Left ventricle myocardium superior (tissue), 1 donor: ENCODE measurements at regions not wholly inside any gene's neighbourhood (a gene's known extent, or its start where the extent isn't known, plus 50 kb on each side); places are given as distances from the start of the nearest gene placed in this dataset.
"Not testable (repeated sequence)": the region's sequence is repeated elsewhere in the genome, so short reads cannot be mapped to it uniquely, and the experiment has no call there.

Experiments used
- ATAC-seq: fragments of 200-7000 bp; cut with Tn5 transposase; one replicate; pipeline ENCODE4 v1.9.1; 2020; ENCODE audit warnings: mild to moderate bottlenecking, moderate library complexity
- DNase-seq: peaks from one replicate; pipeline ENCODE4 v3.0.0-alpha.2; 2020
- intact Hi-C: fragments of 100-400 bp; cut with micrococcal nuclease; formaldehyde crosslinking; loops from one replicate; pipeline ENCODE4 v1.11.0; 2022
- donor health status: DM: no; HTN: yes; CAD: no; lungs with severe emphysema.

DNA sequence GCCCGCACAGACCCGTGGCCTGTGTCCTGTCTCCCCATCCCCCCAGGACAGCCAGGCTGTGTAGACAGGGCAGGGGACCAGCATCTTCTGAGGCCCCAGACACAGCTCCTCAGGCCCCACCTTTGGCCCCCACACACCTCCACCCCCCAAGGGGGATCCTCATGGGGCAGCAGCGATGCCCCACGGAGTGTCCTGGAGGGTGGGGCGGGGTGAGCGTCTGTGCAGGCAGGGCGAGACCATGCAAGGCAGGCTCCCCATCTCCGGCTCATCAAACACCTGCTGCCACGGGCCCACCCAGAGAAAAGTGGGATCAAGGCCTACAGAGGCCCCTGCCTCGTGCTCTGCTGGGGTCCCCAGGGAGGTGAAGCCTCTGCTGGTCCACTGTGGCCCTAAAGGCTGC lies 118.7 kb upstream of the FOXD4L5 start:
- no peak for ATAC-seq
- intact Hi-C loops = no loop called here
- no peak for DNase-seq

DNA sequence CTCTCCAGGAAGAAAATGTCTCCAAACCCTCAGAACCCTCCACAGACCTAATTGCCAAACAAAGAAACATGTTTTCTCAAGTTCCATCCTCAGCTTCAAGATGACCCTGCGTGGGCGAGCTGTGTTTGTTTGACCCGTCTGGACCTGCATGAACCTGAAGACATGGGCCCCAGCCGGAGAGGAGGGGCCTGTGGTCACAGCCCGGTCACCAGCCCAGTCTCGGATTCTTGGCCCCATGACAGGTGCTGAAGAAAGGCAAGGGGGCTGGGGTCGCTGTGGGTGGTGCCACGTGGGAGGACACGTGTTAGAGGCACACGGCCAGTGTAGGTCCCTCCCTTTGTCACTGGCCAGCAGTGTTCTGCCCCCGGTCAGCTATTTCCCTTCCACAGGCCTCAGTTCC lies 118.1 kb upstream of the FOXD4L5 start:
- DNase-seq, intact Hi-C loops, ATAC-seq: not testable (repeated sequence)

DNA sequence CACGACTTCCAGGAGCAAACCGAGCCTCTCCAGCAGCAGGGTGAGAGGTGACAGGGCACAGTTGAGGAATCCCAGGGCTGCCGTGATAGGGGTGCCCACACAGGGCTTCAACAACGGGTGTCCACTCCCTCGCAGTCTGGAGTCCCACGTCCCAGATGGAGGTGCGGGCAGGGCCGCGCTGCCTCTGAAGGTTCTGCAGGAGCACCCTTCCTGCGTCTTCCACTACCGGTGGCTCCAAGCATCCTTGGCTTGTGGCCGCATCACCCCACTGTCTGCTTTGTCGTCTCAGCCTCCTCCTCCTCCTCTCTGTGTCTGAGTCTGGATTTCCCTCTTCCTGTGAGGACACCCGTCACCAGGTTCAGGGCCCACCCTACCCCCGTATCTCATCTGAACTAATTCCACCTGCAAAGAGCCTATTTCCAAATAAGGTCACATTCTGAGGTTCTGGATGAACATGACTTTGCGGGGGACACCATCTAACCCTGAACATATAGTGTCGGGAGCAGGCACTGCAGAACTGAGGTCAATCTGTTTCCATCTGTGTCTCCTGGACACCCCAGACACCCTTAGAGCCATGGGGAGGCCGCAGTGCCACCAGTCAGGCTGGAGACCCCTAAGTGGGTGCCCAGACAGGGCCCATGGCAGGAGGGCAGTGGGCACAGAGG lies 117.3 kb upstream of the FOXD4L5 start:
- ATAC-seq, DNase-seq, intact Hi-C loops: not testable (repeated sequence)

DNA sequence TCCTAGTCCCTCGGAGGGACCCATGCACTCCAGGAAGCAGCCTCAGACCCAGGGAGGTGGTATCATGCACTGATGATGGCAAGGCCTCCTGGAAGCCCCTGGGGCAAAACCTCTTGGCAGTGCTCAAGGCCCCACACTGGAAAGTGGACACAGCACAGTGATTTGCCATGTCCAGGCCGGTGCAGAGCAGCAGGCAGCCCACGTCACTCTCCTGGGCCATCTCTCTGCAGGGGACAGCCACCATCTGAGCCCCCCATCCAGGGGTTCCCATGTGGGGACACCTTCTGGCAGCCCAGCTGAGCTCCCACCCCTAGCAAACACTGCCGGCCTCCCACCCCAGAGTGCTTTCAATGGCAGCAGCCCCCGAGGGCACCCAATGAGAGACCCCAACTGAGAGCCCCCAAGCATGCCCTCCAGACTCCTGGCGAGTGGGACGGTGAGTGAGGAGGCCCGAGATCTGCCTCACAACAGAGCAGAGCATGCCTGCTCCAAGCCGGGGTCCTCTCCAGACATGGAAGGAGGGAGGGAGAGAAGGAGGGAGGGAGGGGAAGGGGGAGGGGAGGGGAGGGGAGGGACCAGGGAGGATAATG lies 116.5 kb upstream of the FOXD4L5 start:
- intact Hi-C loops, ATAC-seq, DNase-seq: not testable (repeated sequence)

DNA sequence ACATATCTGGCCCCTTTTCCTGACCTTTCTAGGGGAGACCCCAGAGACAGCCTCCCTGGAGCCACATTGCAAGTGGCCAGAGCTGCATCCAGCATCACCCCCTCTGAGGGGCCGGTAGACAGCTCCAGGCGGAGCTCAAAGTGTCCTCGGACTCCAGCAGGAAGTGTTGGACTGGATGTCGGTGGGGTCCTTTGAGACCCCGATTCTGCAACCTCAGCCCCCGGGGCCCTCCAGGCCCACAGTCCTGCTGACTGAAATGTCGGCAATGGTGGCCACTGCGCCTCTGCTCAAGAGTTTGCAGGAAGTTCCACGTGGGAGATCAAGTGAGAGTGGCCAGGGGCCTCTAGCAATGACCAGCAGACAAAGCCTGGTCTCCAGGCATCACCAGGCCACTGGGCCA lies 115.9 kb upstream of the FOXD4L5 start:
- DNase-seq (no peak), ATAC-seq (no peak)
- intact Hi-C loops = no loop called here

DNA sequence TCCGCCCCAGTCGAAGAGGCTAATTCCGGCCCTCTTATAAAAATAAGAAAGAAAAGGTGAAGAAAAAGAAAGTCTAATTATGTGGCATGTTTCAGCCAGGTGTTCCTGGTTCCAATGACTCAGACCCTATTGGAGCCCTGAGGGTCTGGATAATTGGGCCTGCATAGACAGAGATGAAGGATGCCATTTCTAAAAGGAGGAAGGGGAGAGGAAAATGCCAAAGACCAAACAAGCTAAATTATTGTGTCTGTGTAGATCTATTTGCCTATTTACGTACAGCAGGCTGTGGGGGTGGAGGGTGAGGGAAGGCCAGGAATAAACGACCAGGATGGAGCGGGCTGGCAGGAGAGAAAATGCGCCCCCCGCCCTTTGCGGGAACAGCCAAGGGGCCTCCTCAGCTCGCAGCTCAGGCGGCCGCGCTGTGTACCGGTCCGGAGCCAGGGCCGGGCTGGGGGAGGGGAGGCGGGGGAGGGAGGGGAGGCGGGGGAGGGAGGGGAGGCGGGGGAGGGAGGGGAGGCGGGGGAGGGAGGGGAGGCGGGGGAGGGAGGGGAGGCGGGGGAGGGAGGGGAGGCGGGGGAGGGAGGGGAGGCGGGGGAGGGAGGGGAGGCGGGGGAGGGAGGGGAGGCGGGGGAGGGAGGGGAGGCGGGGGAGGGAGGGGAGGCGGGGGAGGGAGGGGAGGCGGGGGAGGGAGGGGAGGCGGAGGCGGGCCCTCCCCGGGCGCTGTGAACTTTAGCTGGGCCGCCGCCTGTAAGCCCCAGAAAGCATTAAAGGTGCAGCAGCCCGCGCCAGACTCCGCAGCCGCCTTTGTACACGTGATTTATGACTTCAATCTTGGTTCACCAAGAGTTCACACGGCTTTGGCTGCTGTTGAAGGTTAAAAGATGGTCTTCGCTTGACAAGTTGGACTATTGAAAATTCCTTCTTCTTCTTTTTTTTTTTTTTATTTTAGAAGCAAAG lies 113.0 kb upstream of the FOXD4L5 start:
- intact Hi-C loops, DNase-seq, ATAC-seq: not testable (repeated sequence)

DNA sequence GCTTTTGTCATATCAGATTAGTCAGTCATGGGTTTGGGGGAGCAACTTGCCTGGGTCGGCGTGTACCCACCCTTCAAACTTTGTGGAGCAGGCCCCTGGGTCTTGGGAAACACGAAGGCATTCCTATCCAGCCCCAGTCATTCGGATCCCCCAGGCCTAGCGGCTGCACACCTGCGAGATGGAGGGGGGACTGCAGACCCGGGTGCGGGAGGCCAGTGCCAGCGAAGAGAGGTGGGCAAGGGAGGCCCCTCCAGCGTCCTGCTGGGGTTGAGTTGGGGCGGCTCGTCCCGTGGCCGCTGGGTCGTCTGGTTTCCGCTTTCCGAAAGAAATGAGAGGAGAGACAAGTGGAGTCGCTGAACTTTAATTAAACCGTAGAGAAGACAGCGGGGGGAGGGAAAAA lies 112.2 kb upstream of the FOXD4L5 start:
- DNase-seq, ATAC-seq, intact Hi-C loops: not testable (repeated sequence)

DNA sequence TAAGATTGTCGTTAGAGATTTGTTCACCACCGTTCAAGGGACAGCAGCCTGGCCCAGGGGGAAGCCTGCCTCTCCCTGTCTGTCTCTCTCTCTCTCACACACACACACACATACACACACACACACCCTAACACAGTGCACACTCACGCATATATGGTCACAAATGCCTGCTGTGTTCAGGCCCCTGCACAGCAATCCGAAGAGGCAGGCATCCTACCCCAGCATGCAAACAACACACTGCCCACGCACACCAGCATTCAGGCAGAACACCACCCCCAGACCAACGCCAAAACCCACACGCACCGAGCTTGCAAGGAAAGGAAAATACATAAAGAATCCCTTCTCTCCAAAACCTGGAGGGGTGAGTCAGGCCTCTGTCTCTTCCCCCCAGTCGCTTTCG lies 111.6 kb upstream of the FOXD4L5 start:
- ATAC-seq = not testable (repeated sequence)

DNA sequence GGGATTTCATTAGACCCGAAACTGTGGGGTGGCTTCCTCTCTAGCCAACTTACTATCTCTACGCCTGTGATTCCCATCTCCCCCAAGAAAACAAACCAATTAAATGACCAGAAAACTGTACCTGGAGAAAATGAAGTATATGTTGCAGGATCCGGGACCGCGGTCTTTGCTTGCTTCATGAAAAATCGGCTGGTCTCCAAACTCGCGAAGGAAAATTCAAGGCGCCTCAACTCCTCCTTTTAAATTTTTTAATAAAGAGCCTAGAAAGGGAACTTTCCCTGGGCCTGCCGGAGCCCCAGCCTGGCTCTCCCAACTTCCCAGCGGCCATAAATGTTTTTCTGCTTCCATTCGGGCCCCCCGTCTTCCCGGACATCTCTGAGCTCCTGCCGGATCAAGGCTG lies 110.8 kb upstream of the FOXD4L5 start:
- ATAC-seq, DNase-seq, intact Hi-C loops: not testable (repeated sequence)

More for the DNA sequence above, 111.6 kb upstream of the FOXD4L5 start:
- intact Hi-C loops, DNase-seq: not testable (repeated sequence)

DNA sequence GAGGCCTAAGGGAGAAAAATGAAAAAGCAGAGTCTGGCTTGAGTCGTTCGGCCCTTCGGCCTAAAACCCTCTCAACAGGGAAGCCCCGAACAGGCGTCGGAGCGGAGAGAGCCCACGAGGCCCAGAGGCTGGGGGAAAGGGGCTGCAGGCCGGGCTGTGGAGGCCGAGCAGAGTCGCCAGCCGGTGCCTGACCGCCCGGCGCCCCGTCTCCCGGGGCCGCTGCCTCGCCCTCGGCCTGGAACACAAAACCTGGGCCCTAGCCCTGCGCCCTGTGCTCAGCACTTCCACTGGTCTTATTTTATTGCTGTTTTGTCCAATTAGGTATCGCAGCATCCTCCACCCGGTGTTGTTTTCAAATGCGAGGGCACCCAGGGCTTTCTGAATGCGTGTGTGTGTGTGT lies 110.1 kb upstream of the FOXD4L5 start:
- DNase-seq, ATAC-seq, intact Hi-C loops: not testable (repeated sequence)

DNA sequence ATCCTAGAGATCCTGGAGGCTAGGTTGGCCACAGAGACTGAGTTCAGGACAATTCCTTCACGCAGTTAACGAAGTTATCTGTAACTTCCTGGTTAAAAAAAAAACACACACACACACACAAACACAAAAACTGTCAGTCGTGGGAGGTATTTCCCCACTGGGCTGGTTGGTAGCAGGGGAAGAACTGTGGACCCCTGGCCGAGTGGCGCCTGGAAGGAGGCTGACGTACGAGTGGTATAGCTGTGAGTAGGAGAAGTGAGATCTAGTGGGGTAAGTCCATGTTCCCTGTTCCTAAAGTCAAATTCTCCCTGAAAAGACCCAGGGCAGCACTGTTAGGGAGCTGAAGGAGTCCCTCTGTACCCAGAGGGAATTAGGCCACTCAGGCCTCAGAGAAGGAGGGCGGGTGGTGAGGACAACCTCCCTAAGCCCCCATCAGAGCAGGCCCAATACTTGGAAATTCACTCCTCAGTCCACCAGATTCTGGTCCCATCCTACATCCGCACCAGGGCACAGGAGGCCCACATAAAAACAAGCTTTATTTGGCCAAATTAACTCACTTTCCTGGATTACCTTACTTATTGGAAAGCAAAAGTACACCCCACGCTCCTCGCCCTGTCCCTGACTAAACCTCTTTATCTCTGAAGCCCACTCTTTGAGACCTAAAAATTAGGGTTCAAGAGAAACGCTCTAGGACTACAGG lies 108.3 kb upstream of the FOXD4L5 start:
- DNase-seq, intact Hi-C loops, ATAC-seq: not testable (repeated sequence)

DNA sequence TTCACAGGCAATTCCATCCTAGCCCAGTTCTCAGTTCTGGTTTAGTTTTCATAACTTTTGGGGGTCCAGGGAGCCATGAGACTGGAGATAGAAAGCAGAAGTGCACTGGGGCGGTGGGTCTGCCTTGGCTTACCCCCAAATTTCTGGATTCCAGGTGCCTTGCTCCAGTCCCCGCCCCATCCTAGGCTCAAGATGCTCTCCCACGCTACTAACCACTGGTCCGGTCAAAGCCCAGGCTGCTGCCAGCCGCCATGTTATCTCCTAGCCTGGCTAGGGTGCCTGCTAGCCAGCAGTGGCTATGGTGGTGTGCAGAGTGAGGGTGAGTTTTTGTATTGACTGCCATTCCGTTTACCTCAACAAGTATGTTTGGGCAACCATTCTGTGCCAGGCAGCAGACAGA lies 107.6 kb upstream of the FOXD4L5 start:
- ATAC-seq, DNase-seq, intact Hi-C loops: not testable (repeated sequence)

DNA sequence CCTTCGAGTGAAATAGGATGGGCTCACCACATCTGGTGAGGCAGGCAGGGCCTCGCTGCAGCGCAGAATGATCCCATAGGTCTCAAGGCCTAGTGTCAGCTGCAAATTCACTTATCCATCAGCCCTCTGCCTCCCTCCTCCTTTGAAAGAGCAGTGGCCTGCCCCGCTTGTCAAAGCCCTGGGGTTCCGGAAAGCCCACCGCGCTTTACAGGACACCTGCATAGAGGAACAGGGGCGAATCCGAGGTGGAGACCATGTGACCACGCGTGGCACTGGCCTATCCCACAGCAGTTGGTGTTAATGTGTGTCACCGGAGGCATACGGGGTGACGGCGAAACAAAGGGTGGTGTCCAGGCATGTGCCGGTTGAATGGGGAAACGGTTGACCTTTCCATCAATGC lies 104.7 kb upstream of the FOXD4L5 start:
- intact Hi-C loops, DNase-seq, ATAC-seq: not testable (repeated sequence)

DNA sequence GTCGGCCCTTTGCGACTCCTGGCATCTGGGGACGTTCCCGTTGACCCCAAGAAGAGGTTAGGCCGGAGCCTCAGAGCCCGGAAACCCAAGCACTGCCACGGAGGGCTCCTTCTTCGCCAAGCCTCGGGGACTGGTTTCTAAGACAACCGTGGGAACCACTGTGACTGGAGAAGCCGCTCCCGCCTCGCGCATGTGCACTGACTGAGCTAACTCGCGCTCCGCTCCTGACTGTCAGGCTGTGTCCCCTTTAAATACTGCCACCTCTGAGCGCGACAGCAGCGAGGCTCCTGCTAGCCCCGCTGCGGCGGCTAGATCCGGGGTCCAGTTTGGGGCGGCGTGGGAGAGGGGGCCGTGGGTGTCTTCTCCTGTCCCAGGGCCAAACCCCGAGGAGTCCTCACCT lies 104.2 kb upstream of the FOXD4L5 start:
- DNase-seq, ATAC-seq, intact Hi-C loops: not testable (repeated sequence)

DNA sequence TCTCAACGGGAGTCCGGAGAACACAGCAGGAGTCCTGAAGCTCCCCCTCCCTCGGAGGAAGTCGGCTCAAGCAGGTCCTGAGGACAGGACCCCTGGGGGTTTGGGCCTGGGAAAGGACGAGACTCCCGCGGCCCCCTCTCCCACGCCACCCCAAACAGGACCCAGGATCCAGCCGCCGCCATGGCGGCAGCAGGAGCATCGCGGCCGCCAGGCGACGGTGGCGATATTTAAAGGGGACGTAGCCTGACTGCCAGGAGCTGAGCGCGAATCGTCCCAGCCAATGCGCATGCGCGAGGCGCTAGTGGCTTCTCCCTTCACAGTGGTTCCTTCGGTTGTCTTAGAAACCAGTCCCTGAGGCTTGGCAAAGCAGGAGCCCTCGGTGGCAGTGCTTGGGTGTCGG lies 101.7 kb upstream of the FOXD4L5 start:
- intact Hi-C loops = not testable (repeated sequence)
- ATAC-seq = peak; percentile 77

DNA sequence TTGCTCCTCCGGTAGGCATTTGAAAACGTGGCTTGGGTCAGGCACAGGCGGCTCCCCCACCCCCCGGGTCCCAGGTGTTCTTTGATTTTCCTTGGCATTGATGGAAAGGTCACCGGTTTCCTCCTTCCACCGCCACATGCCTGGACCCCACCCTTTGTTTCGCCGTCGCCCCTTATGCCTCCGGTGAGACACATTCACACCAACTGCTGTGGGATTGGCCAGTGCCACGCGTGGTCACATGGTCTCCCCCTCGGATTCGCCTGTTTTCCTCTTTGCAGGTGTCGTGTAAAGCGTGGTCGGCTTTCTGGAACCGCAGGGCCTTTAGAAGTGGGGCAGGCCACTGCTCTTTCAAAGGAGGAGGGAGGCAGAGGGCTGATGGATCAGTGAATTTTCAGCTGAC lies 101.2 kb upstream of the FOXD4L5 start:
- intact Hi-C loops, ATAC-seq, DNase-seq: not testable (repeated sequence)

More for the DNA sequence above, 101.7 kb upstream of the FOXD4L5 start:
- DNase-seq = peak; percentile 87

DNA sequence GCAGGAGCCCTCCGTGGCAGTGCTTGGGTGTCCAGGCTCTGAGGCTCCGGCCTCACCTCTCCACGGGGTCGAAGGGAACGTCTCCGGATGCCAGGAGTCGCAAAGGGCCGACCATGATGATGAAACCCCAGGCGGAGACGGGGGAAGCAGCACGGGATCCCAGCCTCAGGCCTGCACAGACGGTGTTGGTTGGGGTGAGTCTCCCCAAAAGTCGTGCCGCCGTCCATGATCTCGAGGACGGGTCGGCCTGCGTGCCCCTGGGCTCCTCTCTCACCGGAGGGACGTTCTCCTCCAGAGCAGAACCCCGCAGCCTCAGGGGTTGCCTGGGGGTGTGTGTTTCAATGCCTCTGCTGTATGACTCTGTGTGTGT lies 100.6 kb upstream of the FOXD4L5 start:
- intact Hi-C loops, DNase-seq, ATAC-seq: not testable (repeated sequence)

DNA sequence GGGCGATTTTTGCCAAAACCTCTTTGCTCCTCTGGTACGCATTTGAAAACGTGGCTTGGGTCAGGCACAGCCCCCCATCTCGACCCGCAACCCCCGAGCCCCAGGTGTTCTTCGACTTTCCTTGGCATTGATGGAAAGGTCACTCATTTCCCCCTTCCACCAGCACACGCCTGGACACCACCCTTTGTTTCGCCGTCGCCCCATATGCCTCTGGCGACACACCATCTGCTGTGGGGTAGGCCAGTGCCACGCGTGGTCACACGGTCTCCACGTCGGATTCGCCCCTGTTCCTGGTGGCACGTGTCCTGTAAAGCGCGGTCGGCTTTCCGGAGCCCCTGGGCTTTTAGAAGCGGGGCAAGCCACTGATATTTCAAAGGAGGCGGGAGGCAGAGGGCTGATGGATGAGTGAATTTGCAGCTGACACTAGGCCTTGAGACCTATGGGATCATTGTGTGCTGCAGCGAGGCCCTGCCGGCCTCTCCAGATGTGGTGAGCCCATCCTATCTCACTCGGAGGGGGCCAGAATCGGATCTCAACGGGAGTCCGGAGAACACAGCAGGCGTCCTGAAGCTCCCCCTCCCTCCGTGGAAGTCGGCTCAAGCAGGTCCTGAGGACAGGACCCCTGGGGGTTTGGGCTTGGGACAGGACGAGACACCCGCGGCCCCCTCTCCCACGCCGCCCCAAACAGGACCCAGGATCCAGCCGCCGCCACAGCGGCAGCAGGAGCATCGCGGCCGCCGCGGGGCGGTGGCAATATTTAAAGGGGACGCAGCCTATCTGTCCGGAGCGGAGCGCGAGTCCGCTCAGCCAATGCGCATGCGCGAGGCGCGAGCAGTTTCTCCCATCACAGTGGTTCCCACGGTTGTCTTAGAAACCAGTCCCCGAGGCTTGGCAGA lies 100.0 kb upstream of the FOXD4L5 start:
- intact Hi-C loops, ATAC-seq, DNase-seq: not testable (repeated sequence)
